CD4-positive, alpha-beta memory T cell (primary cell): ENCODE measurements at regions not wholly inside any gene's neighbourhood (a gene's known extent, or its start where the extent isn't known, plus 50 kb on each side); places are given as distances from the start of the nearest gene placed in this dataset.
A peak's percentile ranks its signal among the peaks of the same experiment; 100 is the strongest.

Source experiments
- CTCF ChIA-PET: fragments of 350-600 bp; sonication (Branson Sonifier 250); formaldehyde crosslinking; loops from one replicate; lab custom pipeline; 2021; ENCODE audit warnings: inconsistent platforms; ENCODE audit not compliant: partially characterized antibody; lab: Charles Lee
- POLR2A ChIA-PET: fragments of 350-600 bp; sonication (Branson Sonifier 250); formaldehyde crosslinking; loops from one replicate; lab custom pipeline; 2021; ENCODE audit not compliant: partially characterized antibody; lab: Charles Lee
- DNase-seq, 5 donors: peaks; one replicate each; pipeline versions ENCODE4 v3.0.0 to v3.0.0-alpha.2; 2020 to 2022; ENCODE audit warnings: mixed read lengths in 1 of 5
- H3K27ac ChIP-seq: one replicate; pipeline ENCODE4 v1.7.0; 2013; ENCODE audit warnings: low read depth, low read length
- H3K27me3 ChIP-seq: 2 replicates; pipeline ENCODE4 v1.7.0; 2013; ENCODE audit warnings: mild to moderate bottlenecking, low read length, moderate library complexity; ENCODE audit not compliant: insufficient read depth
- H3K36me3 ChIP-seq: 2 replicates; pipeline ENCODE4 v1.7.0; 2013; ENCODE audit warnings: mild to moderate bottlenecking, low read length, moderate library complexity; ENCODE audit not compliant: insufficient read depth
- H3K4me1 ChIP-seq: 2 replicates; pipeline ENCODE4 v1.7.0; 2013; ENCODE audit warnings: mild to moderate bottlenecking, low read length, moderate library complexity; ENCODE audit not compliant: insufficient read depth
- H3K4me3 ChIP-seq, 2 donors: one replicate each; pipeline ENCODE4 v1.7.0; 2013; ENCODE audit warnings: low read length in 2 of 2, mild to moderate bottlenecking in 1 of 2
- H3K9me3 ChIP-seq, 2 donors: one replicate each; pipeline ENCODE4 v1.7.0; 2013; ENCODE audit warnings: low read length in 2 of 2, control low read depth in 1 of 2; ENCODE audit not compliant: control insufficient read depth in 1 of 2
- H3K27ac Mint-ChIP-seq, 7 donors: one replicate each; pipeline ENCODE4 v1.8.0; 2020 to 2021; ENCODE audit warnings: mixed read lengths in 7 of 7, mild to moderate bottlenecking in 6 of 7, inconsistent platforms in 3 of 7, moderate library complexity in 3 of 7
- H3K27me3 Mint-ChIP-seq, 2 donors: one replicate each; pipeline ENCODE4 v1.8.0; 2020 to 2021; ENCODE audit warnings: mixed read lengths in 2 of 2
- H3K36me3 Mint-ChIP-seq, 2 donors: one replicate each; pipeline ENCODE4 v1.8.0; 2020 to 2021; ENCODE audit warnings: mixed read lengths in 2 of 2, inconsistent platforms in 1 of 2, mild to moderate bottlenecking in 1 of 2
- H3K4me1 Mint-ChIP-seq, 4 donors: one replicate each; pipeline ENCODE4 v1.8.0; 2020 to 2021; ENCODE audit warnings: mixed read lengths in 4 of 4, mild to moderate bottlenecking in 1 of 4
- H3K4me3 Mint-ChIP-seq, 8 donors: one replicate each; pipeline ENCODE4 v1.8.0; 2020 to 2021; ENCODE audit warnings: mixed read lengths in 8 of 8, mild to moderate bottlenecking in 7 of 8, moderate library complexity in 6 of 8, inconsistent platforms in 3 of 8
- H3K9me3 Mint-ChIP-seq, 8 donors: one replicate each; pipeline ENCODE4 v1.8.0; 2020 to 2021; ENCODE audit warnings: mixed read lengths in 8 of 8, mild to moderate bottlenecking in 5 of 8, inconsistent platforms in 3 of 8, moderate library complexity in 1 of 8
- intact Hi-C: fragments of 100-400 bp; cut with micrococcal nuclease; formaldehyde crosslinking; loops from one replicate; pipeline ENCODE4 v1.15.1; 2023

GRCh38 chr5:57398413-57399093 lies 84.1 kb downstream of the ACTBL2 start:
- H3K9me3 Mint-ChIP-seq = peaks cover 0 to 2% (median 0%) of the 10 kb centered on the region in 8 donors
- Histone ChIP-seq H3K4me1 (no peaks in the 10 kb centered on the region), H3K4me3 (no peak overlapping the region), H3K9me3 (no peaks in the 10 kb centered on the region), H3K27me3 (no peaks in the 10 kb centered on the region), H3K27ac (no peak overlapping the region), H3K36me3 (no peaks in the 10 kb centered on the region)
- no peaks in the 10 kb centered on the region for H3K4me1 Mint-ChIP-seq
- DNase-seq = no peak
- ChIA-PET POLR2A (no interaction called here), CTCF (no interaction called here)
- H3K27ac Mint-ChIP-seq = no peak overlapping the region
- no peaks in the 10 kb centered on the region for H3K36me3 Mint-ChIP-seq
- intact Hi-C loops = no loop called here
- no peak overlapping the region for H3K4me3 Mint-ChIP-seq
- H3K27me3 Mint-ChIP-seq = peaks cover 3 to 4% of the 10 kb centered on the region in 2 donors

GRCh38 chr5:57396701-57397100 lies 85.9 kb downstream of the ACTBL2 start:
- H3K27me3 ChIP-seq = no peaks in the 10 kb centered on the region
- peaks cover 0 to 3% (median 0%) of the 10 kb centered on the region in 8 donors for H3K9me3 Mint-ChIP-seq
- H3K4me3 Mint-ChIP-seq = no peak overlapping the region
- intact Hi-C loops = no loop called here
- no peaks in the 10 kb centered on the region for H3K36me3 ChIP-seq
- H3K9me3 ChIP-seq = no peaks in the 10 kb centered on the region
- H3K4me1 ChIP-seq = no peaks in the 10 kb centered on the region
- no peak for DNase-seq
- ChIA-PET CTCF (no interaction called here), POLR2A (no interaction called here)
- no peak overlapping the region for H3K4me3 ChIP-seq
- peaks cover 0 to 1% of the 10 kb centered on the region in 2 donors for H3K27me3 Mint-ChIP-seq
- no peak overlapping the region for H3K27ac Mint-ChIP-seq
- H3K36me3 Mint-ChIP-seq = no peaks in the 10 kb centered on the region
- H3K4me1 Mint-ChIP-seq = no peaks in the 10 kb centered on the region
- no peak overlapping the region for H3K27ac ChIP-seq

- CTCF ChIA-PET = no interaction called here
- no peak overlapping the region for H3K4me3 ChIP-seq
- Mint-ChIP-seq H3K9me3 (peaks cover 0 to 3% (median 0%) of the 10 kb centered on the region in 8 donors), H3K27me3 (peaks cover 0 to 1% of the 10 kb centered on the region in 2 donors), H3K4me1 (no peaks in the 10 kb centered on the region), H3K4me3 (no peak overlapping the region), H3K36me3 (no peaks in the 10 kb centered on the region), H3K27ac (no peak overlapping the region)
- H3K9me3 ChIP-seq = no peaks in the 10 kb centered on the region
- H3K27me3 ChIP-seq = no peaks in the 10 kb centered on the region
- H3K4me1 ChIP-seq = no peaks in the 10 kb centered on the region
- H3K27ac ChIP-seq = no peak overlapping the region
- POLR2A ChIA-PET = no interaction called here
- no peaks in the 10 kb centered on the region for H3K36me3 ChIP-seq
- no peak for DNase-seq
- intact Hi-C loops = no loop called here
Measured at GRCh38 chr5:57394421-57395210, 88.0 kb downstream of the ACTBL2 start.

GRCh38 chr5:57386958-57387357 lies 95.7 kb downstream of the ACTBL2 start:
- ChIA-PET POLR2A (no interaction called here), CTCF (no interaction called here)
- intact Hi-C loops = no loop called here
- H3K9me3 Mint-ChIP-seq = peaks cover 0 to 3% (median 0%) of the 10 kb centered on the region in 8 donors
- peaks cover 12% of the 10 kb centered on the region for H3K4me1 ChIP-seq
- H3K27me3 Mint-ChIP-seq = no peaks in the 10 kb centered on the region
- no peaks in the 10 kb centered on the region for H3K36me3 Mint-ChIP-seq
- no peak overlapping the region for H3K4me3 ChIP-seq
- H3K36me3 ChIP-seq = no peaks in the 10 kb centered on the region
- H3K27ac Mint-ChIP-seq = no peak overlapping the region
- no peak overlapping the region for H3K4me3 Mint-ChIP-seq
- DNase-seq = no peak
- no peak overlapping the region for H3K27ac ChIP-seq
- no peaks in the 10 kb centered on the region for H3K27me3 ChIP-seq
- no peaks in the 10 kb centered on the region for H3K9me3 ChIP-seq
- peaks cover 8 to 12% (median 10%) of the 10 kb centered on the region in 4 donors for H3K4me1 Mint-ChIP-seq

GRCh38 chr5:57383093-57383861 lies 99.3 kb downstream of the ACTBL2 start:
- intact Hi-C loops = no loop called here
- Mint-ChIP-seq H3K36me3 (no peaks in the 10 kb centered on the region), H3K27me3 (no peaks in the 10 kb centered on the region), H3K4me1 (peaks cover 8 to 12% (median 10%) of the 10 kb centered on the region in 4 donors), H3K9me3 (peaks cover 0 to 2% (median 0%) of the 10 kb centered on the region in 8 donors), H3K27ac (peak overlapping the region in 2 of 7 donors; percentile 61 to 67), H3K4me3 (peak overlapping the region in 5 of 8 donors; percentile 4 to 35 (median 25))
- Histone ChIP-seq H3K36me3 (no peaks in the 10 kb centered on the region), H3K27ac (no peak overlapping the region), H3K4me3 (no peak overlapping the region), H3K9me3 (no peaks in the 10 kb centered on the region), H3K4me1 (peaks cover 12% of the 10 kb centered on the region), H3K27me3 (no peaks in the 10 kb centered on the region)
- POLR2A ChIA-PET = interaction anchor here (1.3 kb wide), 1 partner anchor 112 kb away, joined by 3 read pairs; no protein-coding TSS in a partner anchor
- DNase-seq = peak; percentile 15 to 58 (median 30)
- CTCF ChIA-PET = interaction anchor here (0.6 to 1.6 kb wide), 3 partner anchors 14 to 158 kb away, joined by 3 to 4 read pairs (median 3); no protein-coding TSS in a partner anchor

- CTCF ChIA-PET = interaction anchor here (0.7 to 1.6 kb wide), 2 partner anchors 15 to 57 kb away, joined by 3 read pairs; no protein-coding TSS in a partner anchor
- POLR2A ChIA-PET = interaction anchor here (1.3 kb wide), 1 partner anchor 113 kb away, joined by 3 read pairs; no protein-coding TSS in a partner anchor
- Histone ChIP-seq H3K4me1 (peaks cover 12% of the 10 kb centered on the region), H3K4me3 (no peak overlapping the region), H3K27ac (no peak overlapping the region), H3K27me3 (no peaks in the 10 kb centered on the region), H3K9me3 (no peaks in the 10 kb centered on the region), H3K36me3 (no peaks in the 10 kb centered on the region)
- no peaks in the 10 kb centered on the region for H3K36me3 Mint-ChIP-seq
- no peaks in the 10 kb centered on the region for H3K27me3 Mint-ChIP-seq
- intact Hi-C loops = no loop called here
- H3K4me3 Mint-ChIP-seq = no peak overlapping the region
- peaks cover 0 to 2% (median 0%) of the 10 kb centered on the region in 8 donors for H3K9me3 Mint-ChIP-seq
- H3K4me1 Mint-ChIP-seq = peaks cover 8 to 12% (median 10%) of the 10 kb centered on the region in 4 donors
- no peak for DNase-seq
- peak overlapping the region in 1 of 7 donors; percentile 61 for H3K27ac Mint-ChIP-seq
Measured at GRCh38 chr5:57382655-57383054, 100.0 kb downstream of the ACTBL2 start.

GRCh38 chr5:57370376-57370775 lies 112.2 kb downstream of the ACTBL2 start:
- Mint-ChIP-seq H3K9me3 (no peaks in the 10 kb centered on the region), H3K4me1 (no peaks in the 10 kb centered on the region), H3K4me3 (no peak overlapping the region), H3K27ac (no peak overlapping the region), H3K36me3 (no peaks in the 10 kb centered on the region), H3K27me3 (peaks cover 2 to 4% of the 10 kb centered on the region in 2 donors)
- Histone ChIP-seq H3K27ac (no peak overlapping the region), H3K4me1 (no peaks in the 10 kb centered on the region), H3K27me3 (no peaks in the 10 kb centered on the region), H3K36me3 (no peaks in the 10 kb centered on the region), H3K9me3 (no peaks in the 10 kb centered on the region), H3K4me3 (no peak overlapping the region)
- intact Hi-C loops = no loop called here
- ChIA-PET CTCF (no interaction called here), POLR2A (no interaction called here)
- no peak for DNase-seq
